Testis (tissue), 2 donors: ENCODE measurements at regions not wholly inside any gene's neighbourhood (a gene's known extent, or its start where the extent isn't known, plus 50 kb on each side); places are given as distances from the start of the nearest gene placed in this dataset.

Experiments used
- POLR2A ChIP-seq: fragments of 450-650 bp; IDR thresholded peaks from one replicate; pipeline ENCODE4 v1.6.1; 2017; ENCODE audit warnings: antibody characterized with exemption, mild to moderate bottlenecking, moderate library complexity
- TF ChIP-seq, protein P1 (sequence below), 3 experiments: fragments of 450-650 bp in 2 of 3; fragments of 200-600 bp in 1 of 3; sonication (generic) in 1 of 3; IDR thresholded peaks; one replicate each; pipeline ENCODE4 v1.5.1; 2016 to 2019; ENCODE audit warnings: antibody characterized with exemption in 3 of 3, mild to moderate bottlenecking in 2 of 3, moderate library complexity in 1 of 3

DNA sequence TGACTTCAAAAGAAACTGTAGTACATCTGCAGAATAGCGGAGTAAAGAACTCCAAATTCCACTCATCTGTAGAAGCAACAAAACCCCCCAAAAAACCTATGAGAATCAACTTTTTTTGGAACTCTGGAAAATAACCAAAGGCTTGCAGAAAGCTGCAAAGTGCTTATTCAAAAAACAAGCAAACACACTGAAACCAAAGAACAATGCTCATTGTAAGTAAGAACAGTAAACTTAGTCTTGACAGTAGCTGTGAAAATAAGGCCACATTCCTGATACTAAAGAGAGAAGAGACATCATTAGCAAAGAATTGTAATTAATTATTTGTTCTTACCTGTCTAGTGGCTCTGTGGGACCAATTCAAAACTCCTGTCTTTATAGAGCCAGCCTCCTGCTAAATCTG is 534.3 kb upstream of the C16orf82 start:
- TF ChIP-seq, protein P1, sequence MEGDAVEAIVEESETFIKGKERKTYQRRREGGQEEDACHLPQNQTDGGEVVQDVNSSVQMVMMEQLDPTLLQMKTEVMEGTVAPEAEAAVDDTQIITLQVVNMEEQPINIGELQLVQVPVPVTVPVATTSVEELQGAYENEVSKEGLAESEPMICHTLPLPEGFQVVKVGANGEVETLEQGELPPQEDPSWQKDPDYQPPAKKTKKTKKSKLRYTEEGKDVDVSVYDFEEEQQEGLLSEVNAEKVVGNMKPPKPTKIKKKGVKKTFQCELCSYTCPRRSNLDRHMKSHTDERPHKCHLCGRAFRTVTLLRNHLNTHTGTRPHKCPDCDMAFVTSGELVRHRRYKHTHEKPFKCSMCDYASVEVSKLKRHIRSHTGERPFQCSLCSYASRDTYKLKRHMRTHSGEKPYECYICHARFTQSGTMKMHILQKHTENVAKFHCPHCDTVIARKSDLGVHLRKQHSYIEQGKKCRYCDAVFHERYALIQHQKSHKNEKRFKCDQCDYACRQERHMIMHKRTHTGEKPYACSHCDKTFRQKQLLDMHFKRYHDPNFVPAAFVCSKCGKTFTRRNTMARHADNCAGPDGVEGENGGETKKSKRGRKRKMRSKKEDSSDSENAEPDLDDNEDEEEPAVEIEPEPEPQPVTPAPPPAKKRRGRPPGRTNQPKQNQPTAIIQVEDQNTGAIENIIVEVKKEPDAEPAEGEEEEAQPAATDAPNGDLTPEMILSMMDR (IDR thresholded peaks at IDR 0.05), result no peak
- TF ChIP-seq POLR2A, result no peak
